Neuronal stem cell (in vitro differentiated cells): ENCODE measurements at regions not wholly inside any gene's neighbourhood (a gene's known extent, or its start where the extent isn't known, plus 50 kb on each side); places are given as distances from the start of the nearest gene placed in this dataset.

Experiments used
- DNase-seq: peaks from one replicate; pipeline ENCODE4 v3.0.0-alpha.2; 2013; ENCODE audit warnings: low spot score
- H2AFZ ChIP-seq: one replicate; pipeline ENCODE4 v1.6.1; 2013; ENCODE audit warnings: mild to moderate bottlenecking, low read length, inconsistent platforms
- H2AK5ac ChIP-seq: 2 replicates; pipeline ENCODE4 v1.6.1; 2013; ENCODE audit warnings: low read depth, mild to moderate bottlenecking, inconsistent platforms, low read length, moderate library complexity, mixed read lengths
- H2BK120ac ChIP-seq: 2 replicates; pipeline ENCODE4 v1.6.1; 2013; ENCODE audit warnings: low read depth, mild to moderate bottlenecking, inconsistent platforms, low read length, moderate library complexity, mixed read lengths
- H2BK12ac ChIP-seq: one replicate; pipeline ENCODE4 v1.6.1; 2013; ENCODE audit warnings: low read length, inconsistent platforms
- H2BK15ac ChIP-seq: 2 replicates; pipeline ENCODE4 v1.6.1; 2013; ENCODE audit warnings: mild to moderate bottlenecking, low read length, inconsistent platforms, mixed read lengths
- H2BK5ac ChIP-seq: one replicate; pipeline ENCODE4 v1.6.1; 2013; ENCODE audit warnings: inconsistent platforms, mild to moderate bottlenecking, low read length, moderate library complexity
- H3K14ac ChIP-seq: one replicate; pipeline ENCODE4 v1.6.1; 2013; ENCODE audit warnings: low read length, inconsistent platforms
- H3K18ac ChIP-seq: 2 replicates; pipeline ENCODE4 v1.6.1; 2013; ENCODE audit warnings: low read length, inconsistent platforms
- H3K23ac ChIP-seq: 2 replicates; pipeline ENCODE4 v1.6.1; 2013; ENCODE audit warnings: low read depth, mild to moderate bottlenecking, mixed read lengths, low read length, inconsistent platforms; ENCODE audit not compliant: poor library complexity
- H3K27ac ChIP-seq: replicated peaks from 3 replicates; pipeline ENCODE4 v1.5.1; 2013; ENCODE audit warnings: low read length, inconsistent platforms
- H3K27me3 ChIP-seq, 3 experiments: 2 replicates each; pipeline ENCODE4 v1.6.1; 2013; ENCODE audit warnings: low read length in 3 of 3, mild to moderate bottlenecking in 2 of 3, inconsistent platforms in 1 of 3, low read depth in 1 of 3, mixed read lengths in 1 of 3, moderate library complexity in 1 of 3; ENCODE audit not compliant: control insufficient read depth in 3 of 3, insufficient read depth in 3 of 3
- H3K36me3 ChIP-seq, 2 donors: replicated peaks in 1 of 2; 2 replicates each; pipeline ENCODE4 v1.6.1; 2013; ENCODE audit warnings: low read length in 2 of 2; ENCODE audit not compliant: control insufficient read depth in 2 of 2, insufficient read depth in 2 of 2
- H3K4ac ChIP-seq: 2 replicates; pipeline ENCODE4 v1.6.1; 2013; ENCODE audit warnings: inconsistent platforms, mild to moderate bottlenecking, low read length, moderate library complexity
- H3K4me1 ChIP-seq, 2 donors: 1 replicate in 1 of 2; 2 replicates in 1 of 2; pipeline ENCODE4 v1.6.1; 2013; ENCODE audit warnings: low read length in 2 of 2, low read depth in 1 of 2; ENCODE audit not compliant: control insufficient read depth in 2 of 2, insufficient read depth in 1 of 2
- H3K4me2 ChIP-seq: one replicate; pipeline ENCODE4 v1.6.1; 2013; ENCODE audit warnings: mild to moderate bottlenecking, low read length, inconsistent platforms; ENCODE audit not compliant: insufficient read depth, poor library complexity, severe bottlenecking
- H3K4me3 ChIP-seq, 2 donors: 2 replicates each; pipeline ENCODE4 v1.5.1; 2013; ENCODE audit warnings: low read length in 2 of 2, mild to moderate bottlenecking in 2 of 2, inconsistent platforms in 1 of 2, moderate library complexity in 1 of 2
- H3K79me1 ChIP-seq: one replicate; pipeline ENCODE4 v1.6.1; 2013; ENCODE audit warnings: low read depth, mild to moderate bottlenecking, inconsistent platforms, low read length, moderate library complexity
- H3K9ac ChIP-seq: one replicate; pipeline ENCODE4 v1.6.1; 2013; ENCODE audit warnings: mild to moderate bottlenecking, low read depth, low read length, inconsistent platforms; ENCODE audit not compliant: poor library complexity
- H3K9me3 ChIP-seq, 2 donors: replicated peaks in 1 of 2; 2 replicates each; pipeline versions ENCODE3 to v1.6.1; 2013; ENCODE audit warnings: low read length in 2 of 2, mild to moderate bottlenecking in 2 of 2, inconsistent platforms in 1 of 2, low read depth in 1 of 2, mixed read lengths in 1 of 2, moderate library complexity in 1 of 2; ENCODE audit not compliant: control insufficient read depth in 2 of 2, insufficient read depth in 1 of 2
- H4K8ac ChIP-seq: one replicate; pipeline ENCODE4 v1.6.1; 2013; ENCODE audit warnings: low read depth, mild to moderate bottlenecking, inconsistent platforms, low read length, moderate library complexity
- H4K91ac ChIP-seq: one replicate; pipeline ENCODE4 v1.6.1; 2013; ENCODE audit warnings: low read length, low read depth, mild to moderate bottlenecking, inconsistent platforms; ENCODE audit not compliant: poor library complexity
- WGBS, 2 donors: extraction: QIAGEN DNeasy Blood & Tissue Kit; methylation state at CpG; one replicate each; pipeline ENCODE4 v1.1.7; 2013; ENCODE audit warnings: missing lambda C conversion rate in 2 of 2, mixed read lengths in 1 of 2; ENCODE audit not compliant: insufficient read length in 2 of 2, insufficient replicate concordance in 1 of 2; ENCODE audit errors: extremely low coverage in 2 of 2; 5-methylcytosine and 5-hydroxymethylcytosine counted together

DNA sequence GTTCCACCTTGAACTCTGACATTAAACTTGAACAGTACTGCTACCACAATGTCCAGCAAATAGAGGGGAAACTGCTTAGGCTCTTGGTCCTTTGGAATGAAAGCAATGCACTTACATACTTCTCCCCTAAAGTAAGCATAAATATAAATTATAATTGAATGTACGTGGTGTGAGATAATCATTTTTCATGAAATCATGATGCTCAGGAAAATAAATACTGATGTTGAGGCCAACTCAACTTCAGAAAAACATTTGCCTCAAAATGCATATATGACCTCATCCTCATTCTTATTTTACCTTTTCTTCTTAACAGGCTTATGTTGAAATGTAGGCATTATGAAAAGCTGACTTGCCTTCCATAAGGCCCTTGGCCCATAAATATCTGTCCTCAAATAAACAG is 166.3 kb downstream of the KDR start:
- H4K91ac ChIP-seq = no peak overlapping the region
- H2AFZ ChIP-seq = no peak overlapping the region

DNA sequence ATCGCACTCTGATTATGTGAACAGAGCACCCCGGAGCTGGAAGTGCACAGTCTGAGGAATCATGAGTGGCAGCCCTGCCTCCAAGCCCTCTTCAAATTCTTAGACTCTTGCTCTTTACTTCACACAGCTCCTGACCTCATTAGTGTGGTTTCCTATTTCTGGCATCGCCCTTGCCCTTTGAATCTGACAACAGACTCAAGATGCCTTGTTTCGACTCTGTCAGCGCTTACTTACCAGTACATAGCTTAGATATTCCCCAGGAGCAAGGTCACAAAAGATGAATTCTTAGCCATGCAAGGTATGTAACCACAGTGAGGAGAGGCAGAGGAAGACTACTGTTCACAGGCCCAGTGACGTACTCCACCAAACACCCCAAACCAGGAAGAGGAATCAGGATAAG is 167.2 kb downstream of the KDR start:
- Histone ChIP-seq H2BK12ac (no peak overlapping the region), H2AK5ac (no peak overlapping the region), H3K9ac (no peak overlapping the region), H3K4me2 (no peak overlapping the region), H3K79me1 (no peaks in the 10 kb centered on the region), H3K27ac (no peak overlapping the region), H2BK5ac (no peak overlapping the region), H4K8ac (no peak overlapping the region), H2BK120ac (no peak overlapping the region), H3K9me3 (no peaks in the 10 kb centered on the region), H3K23ac (no peak overlapping the region), H2AFZ (no peak overlapping the region), H3K4me1 (peaks cover 0 to 2% of the 10 kb centered on the region in 2 donors), H4K91ac (no peak overlapping the region), H3K14ac (no peak overlapping the region), H3K36me3 (no peaks in the 10 kb centered on the region), H2BK15ac (no peak overlapping the region), H3K4ac (no peak overlapping the region), H3K18ac (no peak overlapping the region), H3K27me3 (no peaks in the 10 kb centered on the region), H3K4me3 (no peak overlapping the region)
- DNase-seq = no peak
- WGBS, 2 donors = no CpG with 5 or more reads among the region's 6 CpGs

More for the DNA sequence above, 166.3 kb downstream of the KDR start:
- H3K27ac ChIP-seq = no peak overlapping the region
- no peak overlapping the region for H3K4ac ChIP-seq
- H3K27me3 ChIP-seq = no peaks in the 10 kb centered on the region
- DNase-seq = no peak
- WGBS, 2 donors = no CpG with 5 or more reads among the region's 1 CpG
- H2BK15ac ChIP-seq = no peak overlapping the region
- no peak overlapping the region for H2BK5ac ChIP-seq
- H3K36me3 ChIP-seq = no peaks in the 10 kb centered on the region
- no peak overlapping the region for H3K4me2 ChIP-seq
- H3K9ac ChIP-seq = no peak overlapping the region
- no peak overlapping the region for H4K8ac ChIP-seq
- no peak overlapping the region for H3K14ac ChIP-seq
- H2AK5ac ChIP-seq = no peak overlapping the region
- no peaks in the 10 kb centered on the region for H3K79me1 ChIP-seq
- H2BK120ac ChIP-seq = no peak overlapping the region
- H3K4me1 ChIP-seq = peaks cover 0 to 2% of the 10 kb centered on the region in 2 donors
- H3K18ac ChIP-seq = no peak overlapping the region
- H3K9me3 ChIP-seq = no peaks in the 10 kb centered on the region
- no peak overlapping the region for H3K23ac ChIP-seq
- H2BK12ac ChIP-seq = no peak overlapping the region
- H3K4me3 ChIP-seq = no peak overlapping the region

DNA sequence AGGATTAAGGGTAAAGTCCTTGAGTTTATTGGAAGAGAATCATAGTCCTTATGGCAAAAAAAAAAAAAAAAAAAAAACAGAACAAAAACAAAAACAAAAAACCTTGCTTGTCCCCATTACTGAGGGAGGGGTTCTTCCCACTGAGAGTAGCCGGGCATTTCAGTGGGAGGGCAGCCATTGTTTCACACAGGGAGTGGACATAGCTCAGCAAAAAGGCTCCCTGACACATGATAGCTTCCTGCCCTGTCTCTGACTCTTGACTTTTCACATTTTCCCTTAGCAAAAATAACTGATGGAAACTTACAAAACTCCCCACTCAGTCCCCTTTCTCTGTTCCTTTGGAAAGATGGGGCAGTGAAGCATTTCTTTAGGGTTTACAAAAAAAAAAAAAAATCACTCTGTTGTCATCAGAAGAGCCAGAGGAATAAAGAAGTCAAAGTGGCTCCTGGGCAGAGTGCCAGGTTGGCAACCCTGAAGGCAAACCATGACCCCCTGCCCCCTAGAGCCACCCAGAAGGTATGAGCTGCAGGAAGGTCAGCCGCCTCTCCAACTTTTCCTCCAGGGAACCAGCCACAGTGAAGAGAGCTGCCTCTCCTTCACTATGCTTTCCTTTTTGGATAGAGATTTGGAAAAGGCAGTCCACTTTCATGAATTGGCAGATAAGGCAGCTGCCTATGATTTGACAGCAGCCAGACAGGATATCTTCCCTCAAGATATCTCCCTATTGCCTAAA is 170.6 kb downstream of the KDR start:
- no CpG with 5 or more reads among the region's 2 CpGs for WGBS, 2 donors
- DNase-seq = no peak
- H2BK15ac ChIP-seq = no peak overlapping the region
- no peaks in the 10 kb centered on the region for H3K36me3 ChIP-seq
- no peak overlapping the region for H4K8ac ChIP-seq
- no peaks in the 10 kb centered on the region for H3K27me3 ChIP-seq
- no peak overlapping the region for H2AK5ac ChIP-seq
- no peaks in the 10 kb centered on the region for H3K79me1 ChIP-seq
- H3K9me3 ChIP-seq = no peaks in the 10 kb centered on the region
- no peak overlapping the region for H3K14ac ChIP-seq
- H3K27ac ChIP-seq = no peak overlapping the region
- peaks cover 0 to 2% of the 10 kb centered on the region in 2 donors for H3K4me1 ChIP-seq
- no peak overlapping the region for H2BK120ac ChIP-seq
- no peak overlapping the region for H3K4ac ChIP-seq
- no peak overlapping the region for H2BK5ac ChIP-seq
- no peak overlapping the region for H4K91ac ChIP-seq
- no peak overlapping the region for H3K18ac ChIP-seq
- no peak overlapping the region for H2BK12ac ChIP-seq
- no peak overlapping the region for H3K23ac ChIP-seq
- H2AFZ ChIP-seq = no peak overlapping the region
- no peak overlapping the region for H3K4me3 ChIP-seq
- no peak overlapping the region for H3K9ac ChIP-seq
- no peak overlapping the region for H3K4me2 ChIP-seq

DNA sequence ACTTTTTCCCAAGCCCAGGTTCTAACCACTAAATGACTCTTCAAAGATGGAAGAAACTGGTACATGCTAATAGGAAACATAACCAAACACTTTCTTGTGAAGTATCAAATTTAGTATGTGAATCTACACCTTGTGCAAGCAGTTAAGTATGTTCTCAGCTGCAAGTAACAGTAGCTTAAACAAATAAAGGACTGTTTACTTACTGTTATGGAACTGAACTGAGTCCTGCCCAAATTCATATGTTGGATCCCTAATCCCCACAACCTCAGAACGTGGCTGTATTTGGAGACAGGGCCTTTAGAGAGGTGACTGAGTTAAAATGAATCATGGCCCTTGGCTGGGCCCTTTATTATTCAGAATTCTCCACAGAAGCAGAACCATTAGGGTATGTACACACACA is 178.7 kb downstream of the KDR start:
- no peak overlapping the region for H3K4me2 ChIP-seq
- no peaks in the 10 kb centered on the region for H3K27me3 ChIP-seq
- no CpG with 5 or more reads among the region's 1 CpG for WGBS, 2 donors
- H2BK5ac ChIP-seq = no peak overlapping the region
- H2AFZ ChIP-seq = no peak overlapping the region
- no peak overlapping the region for H3K4ac ChIP-seq
- no peak for DNase-seq
- no peaks in the 10 kb centered on the region for H3K36me3 ChIP-seq
- no peak overlapping the region for H3K27ac ChIP-seq
- no peak overlapping the region for H4K91ac ChIP-seq
- H3K18ac ChIP-seq = no peak overlapping the region
- no peak overlapping the region for H2BK12ac ChIP-seq
- no peak overlapping the region for H2BK15ac ChIP-seq
- no peak overlapping the region for H3K9ac ChIP-seq
- H2BK120ac ChIP-seq = no peak overlapping the region
- no peak overlapping the region for H3K14ac ChIP-seq
- no peaks in the 10 kb centered on the region for H3K79me1 ChIP-seq
- no peaks in the 10 kb centered on the region for H3K4me1 ChIP-seq
- H3K4me3 ChIP-seq = no peak overlapping the region
- H4K8ac ChIP-seq = no peak overlapping the region
- no peak overlapping the region for H2AK5ac ChIP-seq
- no peak overlapping the region for H3K23ac ChIP-seq
- H3K9me3 ChIP-seq = no peaks in the 10 kb centered on the region
